Medulla oblongata (tissue), 1 donor: ENCODE measurements at regions not wholly inside any gene's neighbourhood (a gene's known extent, or its start where the extent isn't known, plus 50 kb on each side); places are given as distances from the start of the nearest gene placed in this dataset.
"Not testable (repeated sequence)": the region's sequence is repeated elsewhere in the genome, so short reads cannot be mapped to it uniquely, and the experiment has no call there.

Source experiments
- DNase-seq: peaks from one replicate; pipeline ENCODE4 v3.0.0-alpha.2; 2015; ENCODE audit errors: extremely low spot score

DNA sequence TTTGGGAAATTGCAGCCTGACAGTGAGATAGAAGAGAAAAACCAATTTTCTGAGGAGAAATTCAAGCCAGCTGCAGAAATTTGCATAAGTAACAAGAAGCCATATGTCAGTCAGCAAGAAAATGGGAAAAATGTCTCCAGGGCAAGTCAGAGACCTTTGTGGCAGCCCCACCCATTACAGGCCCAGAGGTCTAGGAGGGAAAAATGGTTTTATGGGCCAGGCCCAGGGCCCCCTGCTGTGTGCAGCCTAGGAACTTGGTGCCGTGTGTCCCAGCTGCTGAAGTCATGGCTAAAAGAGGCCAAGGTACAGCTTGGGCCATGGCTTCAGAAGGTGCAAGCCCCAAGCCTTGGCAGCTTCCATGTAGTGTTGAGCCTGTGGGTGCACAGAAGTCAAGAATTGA, 296.1 kb downstream of the TTC6 start:
- DNase-seq, result not testable (repeated sequence)

DNA sequence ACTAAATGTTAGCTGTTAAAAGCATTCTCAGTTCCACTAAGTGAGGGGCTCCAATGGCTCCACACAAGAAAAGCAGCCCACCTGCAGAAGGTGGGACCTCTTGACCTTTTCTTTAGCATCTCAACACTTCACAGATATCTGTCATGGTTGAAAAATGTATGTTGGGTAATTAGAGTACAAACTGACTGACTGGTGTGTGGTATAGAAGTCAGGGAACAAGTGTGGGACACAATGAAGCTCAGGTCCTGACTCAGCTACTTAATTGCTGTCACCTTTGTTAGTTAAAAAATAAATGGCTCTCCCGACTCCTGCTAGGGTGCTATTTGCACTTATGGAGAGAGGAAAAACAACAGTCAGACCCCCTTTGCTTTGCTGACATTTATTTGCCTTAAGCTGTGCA, 299.0 kb downstream of the TTC6 start:
- DNase-seq, result no peak

DNA sequence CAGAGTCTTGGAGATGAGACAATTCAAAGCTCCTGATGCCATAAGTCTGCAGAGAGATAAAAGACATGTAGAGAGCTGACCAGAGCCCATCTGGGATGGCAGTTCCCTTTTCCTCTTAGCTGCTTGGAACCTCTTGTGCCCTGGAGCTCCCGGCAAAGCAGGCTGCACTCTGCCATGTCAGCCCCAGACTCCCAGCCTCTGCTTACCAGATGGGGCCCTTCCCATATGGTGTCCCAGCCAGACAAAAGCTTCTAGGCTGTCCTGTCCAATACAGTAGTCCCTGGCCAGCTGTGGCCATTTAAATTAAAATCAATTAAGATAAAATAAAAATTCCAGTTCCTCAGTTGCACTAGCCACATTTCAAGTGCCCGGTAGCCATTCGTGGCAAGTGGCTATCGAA, 303.9 kb downstream of the TTC6 start:
- no peak for DNase-seq

DNA sequence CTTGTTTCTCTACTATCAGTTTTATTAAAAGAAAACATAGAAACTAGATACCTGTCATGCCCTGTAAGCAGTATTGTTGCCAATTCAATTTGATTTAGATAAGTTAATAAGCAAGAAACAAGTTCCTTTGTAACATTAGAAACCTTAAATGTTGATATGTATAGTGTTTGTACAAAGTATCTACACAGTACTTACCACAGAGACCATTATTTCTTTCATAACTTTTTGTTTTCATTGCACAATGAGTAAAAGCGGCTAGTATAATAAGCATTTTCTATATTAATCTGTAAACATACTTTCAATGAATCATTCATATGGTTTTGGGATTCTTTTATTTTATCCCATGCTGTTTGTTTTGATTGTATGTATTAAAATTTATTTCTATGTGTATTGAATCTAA, 305.1 kb downstream of the TTC6 start:
- DNase-seq, result no peak

DNA sequence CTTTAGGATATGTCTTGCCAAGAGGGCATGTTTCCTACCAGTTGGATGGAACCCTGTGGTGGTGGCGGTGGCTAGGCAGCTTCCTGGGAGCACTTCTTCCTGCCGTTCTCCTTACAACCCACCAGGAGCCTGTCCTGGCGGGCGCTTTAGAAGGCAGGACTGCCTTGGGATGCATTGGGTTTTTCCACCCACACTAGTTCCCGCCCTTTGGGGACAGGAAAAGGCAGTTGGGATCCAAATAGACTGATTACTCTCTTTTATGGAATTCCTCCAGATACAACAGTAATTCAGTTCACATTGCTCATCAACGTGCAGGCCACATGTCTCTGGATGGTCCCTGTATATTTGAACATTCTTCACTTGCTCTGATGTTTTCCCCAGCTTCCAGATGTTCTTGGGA, 305.7 kb upstream of the SSTR1 start:
- DNase-seq, result no peak

DNA sequence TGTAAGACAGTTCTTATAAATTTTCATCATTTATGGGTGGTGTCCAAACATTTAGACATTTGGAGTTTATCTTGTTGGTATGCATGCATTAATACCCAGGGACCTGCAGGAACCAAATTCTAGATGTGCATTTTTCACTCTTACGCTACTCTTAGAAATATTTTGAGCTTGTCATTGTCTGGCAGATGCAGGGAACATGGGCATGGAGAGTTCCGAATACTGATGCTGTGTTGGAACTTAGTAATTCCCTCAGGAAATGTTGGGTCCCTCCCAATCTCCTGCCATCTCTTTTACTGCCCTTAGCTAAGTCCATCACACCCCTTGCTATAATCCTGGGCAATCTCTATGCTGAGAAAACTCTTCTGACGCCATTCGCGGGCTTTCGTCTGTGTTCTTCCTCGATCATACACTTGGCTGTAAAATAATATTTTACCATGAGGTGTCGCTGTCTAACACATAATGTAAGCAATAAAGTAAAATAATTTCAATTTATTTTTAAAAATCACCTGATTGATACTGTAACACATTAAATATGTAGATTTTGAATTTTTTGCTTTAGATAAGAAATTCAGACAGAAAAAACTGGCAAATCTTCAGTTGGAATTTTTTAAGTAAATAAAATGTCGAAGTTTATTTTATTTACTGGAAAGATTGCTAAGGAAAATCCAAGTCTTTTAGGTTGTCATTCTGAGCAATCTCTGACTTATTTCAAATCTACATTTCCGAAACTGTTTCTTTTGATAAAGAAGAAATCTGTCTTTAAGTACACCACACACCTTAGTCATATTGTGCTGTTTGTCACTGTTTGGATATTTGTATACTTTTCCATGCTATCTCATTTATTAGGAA, 304.1 kb upstream of the SSTR1 start:
- peak; percentile 58 for DNase-seq

DNA sequence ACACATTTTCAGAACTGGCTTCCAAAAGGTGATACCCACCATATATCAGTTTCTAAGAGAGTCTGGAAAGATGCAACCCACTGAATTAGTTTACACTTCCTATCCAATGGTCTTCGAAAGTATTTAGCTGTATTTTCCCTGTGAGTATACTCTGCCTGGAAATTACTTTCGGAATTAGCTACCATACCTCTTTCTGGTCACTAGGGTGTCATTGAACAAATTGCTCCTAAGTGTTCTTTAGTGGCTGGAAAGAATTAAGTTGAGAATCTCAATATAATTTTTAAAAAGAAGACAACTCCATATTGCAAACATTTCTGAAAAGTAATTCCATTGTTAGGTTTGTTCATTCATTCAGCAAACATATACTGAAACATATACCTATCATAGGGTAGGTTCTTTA, 283.1 kb upstream of the SSTR1 start:
- DNase-seq, result no peak

DNA sequence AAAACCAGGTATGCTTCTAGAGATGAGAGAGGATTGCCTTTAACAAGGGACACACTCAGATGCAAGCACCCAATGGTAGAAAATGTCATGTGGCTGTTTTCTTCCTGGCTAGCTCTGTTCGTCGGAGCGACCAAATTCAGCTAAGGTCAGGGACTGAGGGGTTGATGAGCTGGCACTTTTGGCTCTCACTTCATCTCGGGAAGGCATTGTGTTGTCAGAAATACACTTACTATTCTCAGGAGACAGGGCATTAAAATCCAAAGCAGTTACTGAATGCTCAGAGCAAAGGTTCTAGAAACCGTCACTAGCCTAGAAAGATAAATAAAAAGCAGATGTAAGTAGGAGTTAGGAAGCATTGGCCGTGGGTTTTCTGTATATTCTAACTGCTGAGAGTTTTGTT, 275.7 kb upstream of the SSTR1 start:
- no peak for DNase-seq

DNA sequence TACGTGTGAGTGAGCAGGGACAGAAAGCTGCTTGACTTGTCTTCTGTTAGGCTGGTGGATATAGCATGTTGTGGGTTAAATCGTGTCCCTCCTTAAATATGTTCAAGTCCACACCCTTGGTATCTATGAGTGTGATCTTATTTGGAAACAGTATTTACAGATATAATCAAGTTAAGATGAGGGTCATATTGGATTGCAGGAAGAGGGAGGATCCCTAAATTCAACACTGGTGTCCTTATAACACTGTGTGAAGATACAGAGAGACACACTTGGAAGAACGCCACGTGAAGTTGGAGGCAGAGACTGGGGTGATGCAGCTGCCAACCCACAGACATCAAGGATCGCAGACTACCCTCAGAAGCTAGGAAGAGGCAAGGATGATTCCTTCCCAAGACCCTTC, 275.2 kb upstream of the SSTR1 start:
- no peak for DNase-seq

DNA sequence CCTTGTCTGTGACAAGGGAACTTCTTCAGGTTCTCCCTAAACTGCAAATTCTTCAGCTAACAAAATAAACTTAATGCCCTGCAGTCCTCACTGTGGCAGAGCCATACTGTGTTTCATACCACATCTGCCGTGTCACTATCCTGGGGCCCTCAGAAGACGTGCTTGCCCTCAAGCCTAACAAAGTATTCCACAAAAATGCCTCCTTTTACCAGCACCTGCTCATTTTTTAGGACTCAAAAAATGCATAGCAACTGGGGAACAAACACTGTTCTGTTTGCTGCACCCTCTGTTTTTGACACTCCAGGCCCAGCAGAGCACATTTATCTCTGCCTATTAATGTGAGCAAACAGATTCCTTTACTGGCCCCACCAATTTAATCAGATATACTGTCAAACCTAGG, 270.7 kb upstream of the SSTR1 start:
- no peak for DNase-seq

DNA sequence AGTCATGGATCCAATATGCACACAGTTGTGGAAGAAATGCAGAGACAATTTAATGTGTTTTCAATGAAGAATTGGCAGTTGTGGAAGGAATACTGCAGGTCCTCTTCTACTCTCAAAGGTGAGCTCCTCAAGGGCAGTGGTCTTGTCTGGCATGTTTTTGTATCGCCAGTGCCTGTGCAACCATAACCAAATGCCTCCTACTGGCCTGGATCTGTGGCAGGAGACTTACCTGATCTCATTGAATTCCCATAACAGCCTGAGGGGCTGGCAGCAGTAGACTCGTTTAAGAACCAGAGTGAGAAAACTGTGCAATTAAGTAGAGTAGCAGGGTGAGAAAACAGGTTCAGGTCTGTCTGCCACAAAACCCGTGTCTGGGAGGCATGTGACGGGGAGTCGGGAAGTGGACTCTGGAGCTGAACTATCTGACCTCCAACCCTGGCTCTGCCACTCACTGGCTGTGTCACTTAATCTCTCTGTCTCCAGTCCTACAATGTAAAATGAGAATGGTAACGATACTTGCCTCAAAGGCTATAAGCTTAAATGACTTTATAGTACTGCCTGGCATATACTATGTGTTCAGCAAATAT, 268.2 kb upstream of the SSTR1 start:
- DNase-seq, result no peak

DNA sequence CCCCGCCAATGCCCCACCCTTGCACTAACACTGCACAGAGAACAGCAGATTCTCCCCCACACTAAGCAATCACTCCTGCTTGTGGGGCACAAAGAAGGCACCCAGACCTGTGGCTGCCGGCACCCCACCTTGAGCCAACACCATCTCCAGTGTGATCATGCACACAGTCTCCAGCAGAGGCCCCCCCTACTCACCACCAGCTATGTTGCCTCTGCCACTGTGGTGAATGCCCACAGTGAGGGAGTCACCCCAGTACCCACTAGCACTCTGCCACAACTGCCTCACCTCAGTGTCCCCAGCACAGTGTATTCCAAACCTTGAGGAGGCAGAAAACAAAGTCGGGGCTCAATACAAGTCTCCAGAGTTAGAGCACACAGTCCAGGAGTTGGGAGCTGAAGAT, 261.7 kb upstream of the SSTR1 start:
- no peak for DNase-seq

DNA sequence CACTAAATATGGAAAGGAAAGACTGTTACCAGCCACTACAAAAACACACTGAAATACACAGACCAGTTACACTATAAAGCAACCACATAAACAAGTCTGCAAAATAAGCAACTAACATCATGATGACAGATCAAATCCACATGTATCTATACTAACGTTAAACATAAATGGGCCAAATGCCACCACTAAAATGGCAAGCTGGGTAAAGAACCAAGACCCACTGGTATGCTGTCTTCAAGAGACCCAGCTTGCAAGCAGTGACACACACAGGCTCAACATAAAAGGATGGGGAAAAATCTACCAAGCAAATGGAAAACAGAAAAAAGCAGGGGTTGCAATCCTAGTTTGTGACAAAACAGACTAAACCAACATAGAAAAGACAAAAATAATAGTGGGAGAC, 260.9 kb upstream of the SSTR1 start:
- DNase-seq, result no peak

DNA sequence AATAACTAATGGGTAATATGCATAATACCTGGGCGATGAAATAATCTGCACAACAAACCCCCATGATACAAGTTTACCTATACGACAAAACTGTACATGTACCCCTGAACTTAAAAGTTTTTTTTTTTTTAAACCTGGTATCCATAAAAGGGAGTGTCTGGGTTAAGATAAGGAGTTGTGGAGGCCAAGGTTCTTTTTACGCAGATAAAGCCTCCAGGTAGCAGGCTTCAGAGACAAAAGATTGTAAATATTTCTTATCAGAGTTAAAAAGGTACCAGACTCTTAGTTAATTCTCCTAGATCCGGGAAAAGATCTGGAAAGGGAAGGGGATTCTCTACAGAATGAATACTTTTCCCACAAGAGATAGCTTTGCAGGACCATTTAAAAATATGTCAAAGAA, 259.4 kb upstream of the SSTR1 start:
- no peak for DNase-seq

DNA sequence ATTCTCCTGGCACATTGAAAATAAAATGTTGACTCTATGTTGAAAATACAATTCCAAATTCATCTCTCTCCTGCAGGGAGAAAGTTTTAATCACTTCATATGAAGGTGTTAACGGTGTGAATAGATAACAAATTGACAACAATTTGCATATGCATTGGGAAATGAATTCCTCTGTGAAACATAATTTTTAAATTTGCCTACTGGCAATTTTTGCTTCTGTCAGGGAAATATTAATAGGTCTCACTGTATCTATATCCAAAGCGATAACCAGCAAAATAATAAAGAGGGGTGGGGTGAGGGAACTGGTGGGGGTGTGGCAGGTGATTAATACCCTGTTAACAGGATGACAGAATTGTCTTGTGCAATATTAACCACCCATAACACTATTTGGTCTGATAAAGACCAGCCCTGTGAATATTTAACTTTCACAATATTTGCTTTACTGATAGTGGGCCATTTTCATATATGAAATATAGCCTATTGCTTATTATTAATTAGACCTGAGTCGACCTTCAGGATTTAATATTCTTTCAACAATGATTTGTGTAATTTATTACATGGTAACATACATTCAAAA, 239.0 kb upstream of the SSTR1 start:
- no peak for DNase-seq

DNA sequence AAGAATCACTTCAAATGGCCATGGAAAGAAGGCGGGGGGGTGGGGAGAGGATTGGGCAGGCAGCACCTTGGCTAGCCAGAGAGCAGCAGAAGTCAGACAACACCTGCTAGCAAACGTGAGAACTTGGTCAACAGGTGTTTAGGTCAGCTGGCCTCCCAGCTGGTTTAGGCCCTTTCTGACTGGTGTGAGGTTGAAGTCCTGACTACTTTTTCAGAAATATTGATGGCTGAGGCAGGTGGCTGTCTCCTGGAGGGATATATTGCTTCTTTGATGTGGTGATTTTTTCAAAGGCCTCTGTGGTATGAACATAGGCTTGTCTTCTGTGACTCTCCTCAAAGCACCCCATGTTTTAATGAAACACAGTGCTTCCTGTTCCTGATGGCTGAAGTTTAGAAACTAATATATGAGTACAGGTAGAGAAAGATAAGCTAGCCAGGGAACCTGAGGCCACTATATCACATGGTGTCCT, 238.2 kb upstream of the SSTR1 start:
- DNase-seq, result no peak

DNA sequence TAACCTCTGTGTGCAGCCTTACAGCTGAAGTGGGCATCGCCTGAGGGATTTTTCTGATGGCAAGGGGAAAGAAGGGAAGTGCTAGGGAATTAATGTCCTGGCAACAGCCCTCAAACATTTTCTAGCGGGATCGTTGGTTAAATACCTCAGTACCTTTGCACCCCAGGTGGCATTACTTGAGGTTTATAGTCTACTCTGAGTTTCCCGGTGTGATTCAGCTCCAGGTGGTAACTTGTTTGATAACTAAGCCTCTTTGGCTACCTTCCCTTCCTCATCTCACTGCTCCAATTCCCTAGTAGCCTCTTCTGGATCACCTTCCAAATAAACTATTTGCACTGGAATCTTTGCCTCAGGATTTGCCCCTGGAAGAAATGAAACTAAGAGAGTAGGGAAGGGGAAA, 237.0 kb upstream of the SSTR1 start:
- no peak for DNase-seq

DNA sequence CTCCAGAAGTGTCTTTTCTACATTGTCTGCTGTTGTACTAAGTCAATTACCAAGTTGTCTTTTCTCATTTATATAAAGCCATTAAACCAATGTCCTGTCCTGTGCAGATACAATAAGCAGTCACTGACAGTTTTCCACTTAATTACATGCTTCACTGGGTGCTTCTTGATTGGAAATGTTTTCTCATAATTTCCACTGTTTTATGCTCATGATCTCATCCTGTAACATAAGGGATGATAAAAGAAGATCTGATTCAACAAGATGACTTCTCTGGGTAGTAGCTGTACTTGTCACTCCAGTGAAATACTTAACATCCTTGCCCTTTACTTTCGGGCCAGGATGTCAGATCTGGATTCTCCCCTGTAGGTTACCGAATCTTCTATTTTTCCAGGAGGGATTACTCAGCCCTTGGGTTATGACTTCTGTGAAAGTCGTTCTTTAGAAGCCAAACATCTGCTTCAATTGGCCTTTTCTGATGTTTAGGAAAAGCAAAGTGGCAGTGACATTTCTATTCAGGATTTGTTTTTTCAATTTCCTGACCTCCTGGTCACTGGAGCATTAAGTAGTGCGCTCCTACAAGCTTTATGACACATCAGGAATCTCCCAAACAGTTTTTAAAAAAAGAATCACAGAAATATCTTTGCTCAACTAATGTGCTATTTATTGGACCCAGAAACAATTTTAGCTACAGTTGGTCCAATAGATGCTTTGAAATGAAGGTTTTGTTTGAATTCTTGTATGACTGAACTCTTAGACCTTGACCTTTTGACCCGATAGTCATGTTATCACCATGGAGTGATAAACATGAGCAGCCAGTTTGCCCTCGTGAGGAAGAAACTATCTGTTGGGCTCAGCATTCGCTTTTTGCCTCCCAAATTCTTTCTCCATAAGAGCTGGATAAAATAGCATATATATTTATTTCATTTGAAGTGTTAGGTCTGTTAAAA, 234.5 kb upstream of the SSTR1 start:
- no peak for DNase-seq

DNA sequence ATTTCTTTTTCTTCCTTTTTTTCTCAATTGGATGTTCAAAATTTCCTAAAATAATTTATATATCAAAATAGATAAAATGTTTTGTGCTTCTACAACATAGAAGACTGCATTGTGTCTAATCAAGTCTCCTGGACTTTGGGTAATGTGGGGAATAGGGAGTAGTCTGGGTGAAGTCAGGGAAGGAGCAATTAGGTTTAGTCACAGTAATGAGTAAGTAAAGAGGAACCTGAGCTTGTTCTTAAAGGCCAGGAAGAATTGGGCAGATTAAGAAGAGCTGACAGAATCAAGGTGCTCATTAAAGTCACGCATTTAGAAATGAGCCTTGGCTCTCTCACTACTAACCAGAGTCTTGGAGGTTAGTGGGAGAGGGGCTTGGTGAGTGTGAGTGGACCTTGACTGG, 233.3 kb upstream of the SSTR1 start:
- no peak for DNase-seq

DNA sequence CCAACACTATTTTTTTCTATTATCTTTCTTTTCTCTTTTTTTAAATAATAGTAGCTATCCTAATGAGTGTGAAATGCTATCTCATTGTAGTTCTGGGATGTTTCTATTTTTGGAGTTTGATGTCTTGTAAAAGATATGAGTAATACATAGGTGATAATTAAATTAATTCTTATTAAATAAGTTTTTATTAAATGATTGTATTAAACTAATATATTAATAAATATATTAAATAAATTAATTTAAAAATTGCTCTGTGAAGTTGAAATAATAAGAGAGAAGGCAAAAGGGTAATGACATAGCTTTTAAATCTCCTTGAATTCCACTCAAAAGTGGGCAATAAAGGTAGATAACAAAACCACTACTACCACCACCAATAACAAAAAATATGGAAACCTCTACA, 230.2 kb upstream of the SSTR1 start:
- no peak for DNase-seq

DNA sequence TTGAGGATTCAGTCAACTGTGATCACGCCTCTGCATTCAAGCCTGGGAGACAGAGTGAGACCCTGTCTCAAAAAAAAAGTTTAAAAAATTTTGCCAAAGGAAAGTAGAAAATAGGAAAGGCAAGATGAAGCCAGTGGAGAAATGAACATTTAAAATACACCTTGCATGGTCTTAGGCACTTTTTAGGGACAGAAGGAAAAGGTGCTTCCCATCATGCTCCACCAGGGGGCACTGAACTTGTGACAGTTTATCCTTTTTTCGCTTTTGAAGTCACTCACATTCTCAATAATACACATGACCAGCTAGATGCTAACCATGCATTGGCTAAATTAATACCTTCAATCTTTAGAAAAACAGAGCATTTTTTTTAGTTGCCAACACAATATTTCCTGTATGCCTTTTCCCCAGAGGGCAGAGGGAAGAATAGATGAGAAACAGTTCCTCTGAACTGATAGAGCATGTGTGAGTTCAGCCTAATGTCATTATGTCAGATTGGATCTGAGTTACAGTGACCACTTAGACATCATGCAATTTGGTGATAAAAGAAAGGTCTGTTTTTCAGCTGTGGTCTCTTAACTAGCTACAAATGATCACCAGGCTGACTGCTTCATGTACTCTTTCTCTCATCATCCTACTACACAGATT, 221.8 kb upstream of the SSTR1 start:
- DNase-seq, result peak; percentile 54

DNA sequence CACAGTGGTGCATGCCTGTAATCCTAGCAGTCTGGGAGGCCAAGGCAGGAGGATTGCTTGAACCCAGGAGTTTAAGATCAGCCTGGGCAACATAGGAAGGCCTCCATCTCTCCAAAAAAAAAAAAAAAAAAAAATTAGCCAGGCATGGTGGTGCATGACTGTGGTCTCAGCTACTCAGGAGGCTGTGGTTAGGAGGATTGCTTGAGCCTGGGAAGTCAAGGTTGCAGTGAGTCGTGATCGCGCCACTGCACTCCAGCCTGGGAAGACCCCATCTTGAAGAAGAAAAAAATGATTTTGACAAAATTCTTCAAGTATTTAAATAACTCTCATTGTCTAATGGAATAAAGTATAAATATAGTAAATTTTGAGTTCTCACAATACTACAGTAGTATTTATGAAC, 219.2 kb upstream of the SSTR1 start:
- DNase-seq, result no peak
